ENCODE measurements at regions not wholly inside any gene's neighbourhood (a gene's known extent, or its start where the extent isn't known, plus 50 kb on each side); places are given as distances from the start of the nearest gene placed in this dataset.

DNA sequence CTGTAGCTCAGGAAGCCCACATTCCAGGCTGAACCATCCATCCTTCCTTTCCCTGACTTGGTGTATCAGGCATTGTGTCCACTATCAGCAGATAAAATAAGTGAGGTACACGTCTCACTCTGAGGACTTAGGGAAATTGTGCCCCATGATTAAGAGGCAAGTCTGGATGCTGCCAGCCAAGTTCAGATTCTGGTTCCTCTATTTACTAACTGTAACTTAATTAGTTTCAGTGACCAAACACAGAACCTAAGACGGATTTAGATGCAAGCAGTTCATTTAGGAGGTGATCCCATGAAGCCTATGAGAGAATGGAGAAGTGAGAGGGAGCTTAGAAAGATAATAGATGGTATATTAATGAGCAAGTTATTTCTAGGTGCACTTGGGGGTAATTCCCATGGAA, 56.6 kb upstream of the PACRGL start:
- no peak overlapping the region for H3K4me3 ChIP-seq (ENCODE audit: insufficient read depth, low read depth, low read length)
- DNase-seq: no peak
- no peaks in the 10 kb centered on the region for H3K27me3 ChIP-seq (ENCODE audit: control insufficient read depth, insufficient read depth, low read length)
- H3K36me3 ChIP-seq (replicated peaks; ENCODE audit: control insufficient read depth, insufficient read depth, low read length): no peaks in the 10 kb centered on the region

DNA sequence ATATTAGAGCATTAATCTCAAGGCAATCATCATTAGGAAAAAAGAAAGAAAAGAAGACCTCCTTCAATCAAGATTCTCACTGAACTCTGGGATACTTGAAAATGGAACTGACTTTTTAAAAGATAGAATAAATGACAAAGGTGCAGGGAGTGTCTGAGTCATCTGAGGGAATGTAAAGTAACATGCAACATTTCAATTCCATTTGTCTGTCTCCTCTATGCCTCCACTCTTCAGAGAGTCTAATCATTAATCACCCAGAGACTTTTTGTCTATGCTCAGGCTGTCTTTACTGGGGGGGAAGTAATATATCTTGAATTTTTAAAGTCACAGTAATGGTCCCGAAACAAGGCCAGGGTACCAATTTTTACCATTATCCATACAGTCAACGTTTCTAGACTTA, 55.0 kb upstream of the PACRGL start:
- H3K4me3 ChIP-seq (ENCODE audit: insufficient read depth, low read depth, low read length): no peak overlapping the region
- H3K27me3 ChIP-seq (ENCODE audit: control insufficient read depth, insufficient read depth, low read length): no peaks in the 10 kb centered on the region
- H3K36me3 ChIP-seq (replicated peaks; ENCODE audit: control insufficient read depth, insufficient read depth, low read length): no peaks in the 10 kb centered on the region
- DNase-seq: no peak

DNA sequence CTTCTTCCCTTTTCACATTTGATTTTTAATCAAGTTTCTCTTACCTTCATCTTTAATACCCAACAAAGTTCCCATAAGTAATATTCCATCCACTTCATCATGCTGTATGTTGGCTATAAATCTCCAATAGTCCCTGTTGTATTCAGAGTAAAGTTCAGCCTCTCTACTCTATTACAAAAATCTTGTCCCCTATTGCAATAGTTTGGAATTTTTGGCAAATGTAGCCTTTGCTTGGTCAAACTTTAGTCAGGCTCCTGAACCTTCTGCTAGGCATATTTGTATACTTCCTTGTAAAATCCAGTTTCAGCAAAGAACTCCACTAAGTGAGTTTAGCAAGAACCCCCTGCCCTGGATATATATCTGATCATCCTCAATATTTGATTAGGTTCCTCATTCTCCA, 54.0 kb upstream of the PACRGL start:
- H3K4me3 ChIP-seq (ENCODE audit: insufficient read depth, low read depth, low read length): no peak overlapping the region
- no peaks in the 10 kb centered on the region for H3K27me3 ChIP-seq (ENCODE audit: control insufficient read depth, insufficient read depth, low read length)
- no peaks in the 10 kb centered on the region for H3K36me3 ChIP-seq (replicated peaks; ENCODE audit: control insufficient read depth, insufficient read depth, low read length)
- no peak for DNase-seq
